ENCODE measurements at regions not wholly inside any gene's neighbourhood (a gene's known extent, or its start where the extent isn't known, plus 50 kb on each side); places are given as distances from the start of the nearest gene placed in this dataset.

- no peak for TF ChIP-seq EZH2 (IDR thresholded peaks at IDR 0.05; ENCODE audit: borderline replicate concordance, insufficient read depth, low read depth, low read length, poor library complexity, severe bottlenecking)
- no peak for TF ChIP-seq CTCF (IDR thresholded peaks at IDR 0.05)
Measured at GRCh38 chr15:26449291-26449690, 323.6 kb downstream of the GABRB3 start.
